Suprapubic skin (tissue), 4 donors: ENCODE measurements at regions not wholly inside any gene's neighbourhood (a gene's known extent, or its start where the extent isn't known, plus 50 kb on each side); places are given as distances from the start of the nearest gene placed in this dataset.

Experiments
- CTCF ChIP-seq, 2 donors: fragments of 200-600 bp in 1 of 2; fragments of 450-650 bp in 1 of 2; sonication (generic) in 1 of 2; IDR thresholded peaks; one replicate each; pipeline ENCODE4 v1.5.1; 2016 to 2019; ENCODE audit warnings: antibody characterized with exemption in 2 of 2, mild to moderate bottlenecking in 1 of 2, moderate library complexity in 1 of 2
- EP300 ChIP-seq: sonication (generic); formaldehyde crosslinking; IDR thresholded peaks from one replicate; pipeline ENCODE4 v1.6.1; 2017; ENCODE audit warnings: antibody characterized with exemption
- POLR2AphosphoS5 ChIP-seq, 3 donors: sonication (generic); formaldehyde crosslinking; IDR thresholded peaks; one replicate each; pipeline ENCODE4 v1.6.1; 2017; ENCODE audit warnings: antibody characterized with exemption in 3 of 3

- TF ChIP-seq POLR2AphosphoS5 (IDR thresholded peaks at IDR 0.05) (no peak), EP300 (no peak), CTCF (IDR thresholded peaks at IDR 0.05) (no peak)
Measured at GRCh38 chr10:129095680-129096064, 371.4 kb upstream of the MGMT start.
